ENCODE measurements at regions not wholly inside any gene's neighbourhood (a gene's known extent, or its start where the extent isn't known, plus 50 kb on each side); places are given as distances from the start of the nearest gene placed in this dataset.

DNA sequence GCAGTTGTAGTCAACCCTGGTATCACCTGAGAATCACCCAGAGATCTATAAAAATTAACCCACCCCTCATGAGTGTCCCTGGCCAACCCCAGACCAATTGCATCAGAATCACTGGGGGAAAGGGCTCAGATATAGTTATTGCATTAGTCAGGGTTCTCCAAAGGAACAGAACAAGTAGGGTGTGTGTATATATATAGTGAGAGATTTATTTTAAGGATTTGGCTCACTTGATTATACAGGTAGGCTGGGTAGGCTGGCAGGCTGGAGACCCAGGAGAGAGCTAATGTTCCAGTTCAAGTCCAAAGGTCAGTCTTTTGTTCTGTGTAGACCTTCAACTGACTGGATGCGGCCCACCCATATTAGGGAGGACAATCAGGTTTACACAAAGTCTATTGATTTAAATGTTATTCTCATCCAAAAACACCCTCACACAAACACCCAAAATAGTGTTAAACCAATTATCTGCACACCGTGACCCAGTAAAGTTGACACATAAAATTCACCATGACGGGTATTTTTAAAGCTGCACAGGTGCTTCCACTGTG is 372.9 kb upstream of the NFE2L3 start:
- TF ChIP-seq, protein P1, sequence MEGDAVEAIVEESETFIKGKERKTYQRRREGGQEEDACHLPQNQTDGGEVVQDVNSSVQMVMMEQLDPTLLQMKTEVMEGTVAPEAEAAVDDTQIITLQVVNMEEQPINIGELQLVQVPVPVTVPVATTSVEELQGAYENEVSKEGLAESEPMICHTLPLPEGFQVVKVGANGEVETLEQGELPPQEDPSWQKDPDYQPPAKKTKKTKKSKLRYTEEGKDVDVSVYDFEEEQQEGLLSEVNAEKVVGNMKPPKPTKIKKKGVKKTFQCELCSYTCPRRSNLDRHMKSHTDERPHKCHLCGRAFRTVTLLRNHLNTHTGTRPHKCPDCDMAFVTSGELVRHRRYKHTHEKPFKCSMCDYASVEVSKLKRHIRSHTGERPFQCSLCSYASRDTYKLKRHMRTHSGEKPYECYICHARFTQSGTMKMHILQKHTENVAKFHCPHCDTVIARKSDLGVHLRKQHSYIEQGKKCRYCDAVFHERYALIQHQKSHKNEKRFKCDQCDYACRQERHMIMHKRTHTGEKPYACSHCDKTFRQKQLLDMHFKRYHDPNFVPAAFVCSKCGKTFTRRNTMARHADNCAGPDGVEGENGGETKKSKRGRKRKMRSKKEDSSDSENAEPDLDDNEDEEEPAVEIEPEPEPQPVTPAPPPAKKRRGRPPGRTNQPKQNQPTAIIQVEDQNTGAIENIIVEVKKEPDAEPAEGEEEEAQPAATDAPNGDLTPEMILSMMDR (IDR thresholded peaks at IDR 0.05; ENCODE audit: poor library complexity, severe bottlenecking), result no peak
- no peak for TF ChIP-seq RAD21 (conservative IDR thresholded peaks at IDR 0.05)
- TF ChIP-seq EZH2 (IDR thresholded peaks at IDR 0.05; ENCODE audit: borderline replicate concordance, insufficient read depth, low read length, poor library complexity, severe bottlenecking), result no peak

All from neural cell (in vitro differentiated cells).